NCI-H2196 (cell line): ENCODE measurements at regions not wholly inside any gene's neighbourhood (a gene's known extent, or its start where the extent isn't known, plus 50 kb on each side); places are given as distances from the start of the nearest gene placed in this dataset.

ENCODE experiments used
- DNase-seq: peaks from one replicate; lab custom pipeline; 2025; ENCODE audit not compliant: unreplicated experiment; lab: John Stamatoyannopoulos, UW

- no peak for DNase-seq
These were observed 236.8 kb upstream of the MARCKS start for GRCh38 chr6:113620386-113620785.

GRCh38 chr6:113622254-113622653 is 234.9 kb upstream of the MARCKS start:
- no peak for DNase-seq

- no peak for DNase-seq
These were observed 234.0 kb upstream of the MARCKS start for GRCh38 chr6:113623129-113623528.

DNA sequence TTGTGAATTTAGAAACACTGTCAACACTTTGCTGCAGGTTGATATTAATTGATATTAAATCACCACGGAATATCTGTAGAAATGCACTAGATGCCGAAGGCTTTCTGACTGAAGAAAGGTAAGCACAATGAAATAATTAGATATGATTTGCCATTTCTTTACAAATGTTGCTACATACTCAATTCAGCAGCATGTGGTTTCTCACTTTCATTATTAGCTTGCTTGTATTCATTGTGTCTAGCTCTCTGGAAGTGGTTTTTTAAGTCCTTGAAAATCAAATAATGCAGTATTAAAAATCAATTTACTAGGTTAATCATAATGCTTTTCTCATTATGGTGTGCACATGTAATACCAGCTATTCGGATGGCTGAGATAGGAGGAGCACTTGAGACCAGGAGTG is 231.3 kb upstream of the MARCKS start:
- DNase-seq = no peak

GRCh38 chr6:113626475-113626874 is 230.7 kb upstream of the MARCKS start:
- no peak for DNase-seq

DNA sequence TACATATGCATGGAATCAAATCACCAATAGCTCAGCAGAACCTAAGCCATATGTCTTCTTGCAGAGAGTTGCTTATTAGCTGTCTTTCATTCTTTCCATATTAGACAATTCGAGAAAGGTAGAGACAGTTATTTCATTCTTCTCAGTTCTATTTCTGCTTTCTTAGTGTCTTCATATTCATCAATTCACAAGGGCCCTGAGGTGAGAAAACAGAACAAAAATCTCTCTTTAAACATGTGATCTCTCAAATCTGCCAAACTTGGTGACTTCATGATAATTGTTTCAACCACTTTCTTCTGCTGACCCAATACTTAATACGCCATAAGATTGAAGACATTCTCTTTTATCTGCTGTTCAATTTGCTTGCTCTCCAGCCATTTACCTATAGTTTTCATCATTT is 229.7 kb upstream of the MARCKS start:
- no peak for DNase-seq

GRCh38 chr6:113629256-113629655 is 227.9 kb upstream of the MARCKS start:
- no peak for DNase-seq

- no peak for DNase-seq
These were observed 227.0 kb upstream of the MARCKS start for GRCh38 chr6:113629975-113630737.

- DNase-seq = no peak
These were observed 226.2 kb upstream of the MARCKS start for GRCh38 chr6:113630738-113631535.

DNA sequence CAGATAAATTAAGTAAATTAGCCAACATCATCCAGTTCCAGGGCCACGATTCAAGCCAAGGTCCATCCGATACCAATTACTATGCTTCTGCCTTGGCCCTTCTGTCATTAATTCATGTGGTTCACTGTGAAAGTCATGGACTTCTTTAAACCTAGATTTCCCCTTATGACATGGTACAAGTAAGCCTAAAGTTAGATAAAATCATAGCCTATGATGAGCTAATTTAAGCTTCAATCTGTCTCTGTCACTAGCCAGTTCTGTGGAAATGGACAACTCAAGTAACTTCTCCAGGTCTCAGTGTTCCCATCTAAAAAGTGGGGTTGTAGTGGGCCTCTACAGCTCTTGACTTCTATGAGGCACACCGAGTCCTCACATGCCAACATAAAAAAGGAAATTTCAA is 225.5 kb upstream of the MARCKS start:
- no peak for DNase-seq

DNA sequence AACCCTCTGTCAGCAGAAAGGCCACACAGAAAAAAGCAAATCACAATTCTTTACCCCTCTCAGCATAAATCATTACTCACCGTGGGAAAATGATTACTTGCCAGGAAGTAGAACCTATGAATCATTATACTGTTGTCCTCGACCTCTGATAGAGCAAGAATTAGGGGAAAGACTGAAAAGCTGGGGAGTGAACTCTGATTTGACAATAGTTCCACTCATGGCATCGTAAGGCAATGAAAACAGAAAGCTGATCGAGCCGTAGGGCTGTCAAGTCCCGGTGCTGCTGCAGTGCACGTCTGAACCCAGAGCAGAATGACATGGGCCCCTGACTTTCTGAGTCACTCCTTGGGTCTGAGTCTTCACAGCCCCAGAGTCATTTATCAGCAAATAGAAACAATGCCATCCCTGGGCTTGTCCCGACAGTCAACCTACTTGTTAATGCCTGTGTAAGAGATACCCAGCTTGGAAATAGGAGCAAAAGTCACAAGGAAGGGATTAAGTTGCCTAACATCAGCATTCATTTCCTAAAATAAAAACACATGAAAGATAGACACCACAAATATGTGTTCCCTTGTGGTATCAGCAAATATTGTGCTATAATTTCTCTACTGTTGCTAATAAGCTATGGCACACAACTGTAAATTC is 224.8 kb upstream of the MARCKS start:
- no peak for DNase-seq

GRCh38 chr6:113633638-113634037 is 223.5 kb upstream of the MARCKS start:
- DNase-seq = no peak

GRCh38 chr6:113634352-113635163 is 222.6 kb upstream of the MARCKS start:
- no peak for DNase-seq

DNA sequence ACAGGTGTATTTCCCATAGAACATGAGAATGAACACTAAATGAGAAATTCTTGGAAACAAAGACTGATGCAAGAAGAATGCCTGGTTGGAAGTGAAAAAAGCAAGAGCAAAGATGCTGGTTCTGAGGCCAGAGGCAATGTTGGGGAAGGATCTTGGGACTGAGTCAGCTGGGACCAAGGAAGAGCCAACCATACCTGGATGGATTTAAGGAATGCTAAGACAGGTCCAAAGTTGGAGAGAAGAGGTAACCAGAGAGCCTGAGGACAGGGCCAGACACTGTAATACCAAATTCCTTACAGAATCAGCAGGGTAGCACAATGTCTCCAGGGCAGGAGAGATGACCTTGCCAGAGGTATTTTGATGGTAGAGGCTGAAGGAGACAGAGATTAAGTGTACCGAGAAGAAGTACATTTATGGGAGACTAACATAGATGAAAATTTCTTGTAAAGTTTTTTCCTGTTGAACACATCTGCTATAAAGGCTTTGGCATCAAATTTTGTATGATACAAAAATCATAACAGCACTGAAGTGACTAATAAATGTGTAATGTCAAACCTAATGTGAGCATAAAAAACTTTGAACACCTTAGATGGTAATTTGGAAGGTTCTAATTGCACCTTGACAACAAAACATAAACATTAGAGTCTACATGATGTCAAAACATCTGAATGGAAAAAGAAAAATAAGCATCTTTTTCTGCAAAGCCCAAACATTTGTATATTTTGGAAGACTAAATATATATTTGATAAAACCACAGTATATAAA is 221.7 kb upstream of the MARCKS start:
- DNase-seq = no peak

DNA sequence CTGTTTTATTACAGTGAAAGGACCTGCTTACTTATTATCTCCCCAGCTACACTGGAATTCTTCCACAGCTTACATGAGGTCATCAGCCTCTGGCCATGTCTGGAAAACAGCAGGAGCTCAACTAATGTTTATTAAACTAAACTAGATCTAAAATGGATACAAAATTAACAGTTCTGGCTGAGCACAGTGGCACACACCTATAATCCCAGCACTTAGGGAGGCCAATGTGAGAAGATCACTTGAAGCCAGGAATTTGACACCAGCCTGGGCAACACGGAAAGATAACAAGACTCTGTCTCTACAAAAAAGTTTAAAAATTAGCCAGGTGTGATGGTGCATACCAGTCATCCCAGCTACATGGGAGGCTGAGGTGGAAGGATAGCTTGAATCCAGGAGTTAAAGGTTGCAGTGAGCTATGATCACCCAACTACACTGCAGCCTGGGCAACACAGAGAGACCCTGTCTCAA is 220.8 kb upstream of the MARCKS start:
- no peak for DNase-seq

DNA sequence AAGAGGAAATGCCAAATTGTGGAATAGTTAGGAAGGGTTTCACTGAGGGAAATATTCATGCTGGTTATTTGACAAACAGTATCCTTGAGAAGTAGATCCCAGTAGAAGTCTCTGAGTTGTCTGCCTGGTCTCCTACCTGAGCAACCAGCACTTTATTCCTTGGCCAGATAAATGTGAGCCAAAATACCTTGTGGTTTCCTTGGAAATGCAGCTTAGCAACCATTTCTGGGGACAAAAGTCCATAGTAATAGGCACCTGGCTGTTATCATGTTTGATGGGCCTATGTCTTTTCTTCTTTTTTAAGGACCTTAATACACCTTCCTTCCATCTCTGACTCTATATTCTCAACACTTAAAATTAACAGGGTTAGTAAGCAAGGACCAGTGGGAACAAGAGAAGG is 217.1 kb upstream of the MARCKS start:
- DNase-seq = no peak

DNA sequence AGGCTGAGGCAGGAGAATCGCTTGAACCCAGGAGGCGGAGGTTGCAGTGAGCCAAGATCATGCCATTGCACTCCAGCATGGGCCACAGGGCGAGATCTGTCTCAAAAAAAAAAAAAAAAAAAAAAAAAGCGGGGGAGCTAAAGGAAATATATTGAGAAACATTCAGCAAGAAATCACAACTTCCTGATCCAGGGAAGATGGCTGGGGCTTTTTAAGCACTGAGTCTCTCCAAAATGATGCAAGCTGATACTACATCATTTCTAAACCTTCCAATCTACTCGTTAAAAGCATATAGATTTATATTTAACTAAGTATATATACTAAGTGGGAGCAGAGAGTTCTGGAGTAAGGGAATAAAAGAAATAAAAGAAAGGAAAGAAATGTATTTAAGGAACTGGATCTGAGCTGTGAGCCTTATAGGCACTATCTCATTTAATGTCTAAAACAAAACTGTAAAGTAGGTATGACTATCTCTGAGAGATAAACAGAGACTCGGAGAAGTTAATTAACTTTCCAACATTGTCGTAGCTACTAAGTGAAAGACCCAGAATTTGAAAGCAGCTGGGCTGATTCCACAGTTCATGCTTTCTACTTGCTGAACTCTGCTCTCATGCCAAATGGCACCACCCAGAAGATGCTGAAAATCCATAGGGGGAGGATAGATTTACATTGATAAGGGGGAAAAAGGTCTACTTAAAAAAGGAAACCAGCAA is 215.0 kb upstream of the MARCKS start:
- DNase-seq = no peak

- DNase-seq = peak; percentile 87
These were observed 214.3 kb upstream of the MARCKS start for GRCh38 chr6:113642714-113643406.

DNA sequence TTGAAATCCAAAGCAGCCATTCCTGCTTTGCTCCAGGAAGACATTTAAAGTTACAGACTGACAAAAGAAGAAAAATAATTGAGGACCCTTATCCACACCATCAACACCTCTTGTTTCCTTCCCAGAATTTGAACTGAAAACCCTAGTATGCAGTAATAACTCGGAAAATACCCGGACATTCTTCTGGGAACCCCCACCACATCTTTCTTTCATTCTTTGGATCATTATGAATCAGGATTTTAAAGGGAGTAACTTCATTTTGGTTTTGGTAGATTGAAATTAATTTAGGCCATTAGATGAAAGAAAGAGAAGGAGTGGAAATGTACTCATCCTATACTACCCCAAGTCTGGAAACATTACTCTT is 213.8 kb upstream of the MARCKS start:
- no peak for DNase-seq
